Erythroblast (primary cell): ENCODE measurements at regions not wholly inside any gene's neighbourhood (a gene's known extent, or its start where the extent isn't known, plus 50 kb on each side); places are given as distances from the start of the nearest gene placed in this dataset.

Experiments used
- DNase-seq, 2 experiments: peaks; one replicate each; lab custom pipeline; 2025; lab: John Stamatoyannopoulos, UW
- GATA1 ChIP-seq: IDR thresholded peaks from 2 replicates; pipeline ENCODE4 v1.6.1; 2011; ENCODE audit warnings: low read depth, mild to moderate bottlenecking, control low read depth, low read length, moderate library complexity
- POLR2A ChIP-seq: IDR thresholded peaks from 2 replicates; pipeline ENCODE4 v1.6.1; 2011; ENCODE audit warnings: mild to moderate bottlenecking, low read length

DNA sequence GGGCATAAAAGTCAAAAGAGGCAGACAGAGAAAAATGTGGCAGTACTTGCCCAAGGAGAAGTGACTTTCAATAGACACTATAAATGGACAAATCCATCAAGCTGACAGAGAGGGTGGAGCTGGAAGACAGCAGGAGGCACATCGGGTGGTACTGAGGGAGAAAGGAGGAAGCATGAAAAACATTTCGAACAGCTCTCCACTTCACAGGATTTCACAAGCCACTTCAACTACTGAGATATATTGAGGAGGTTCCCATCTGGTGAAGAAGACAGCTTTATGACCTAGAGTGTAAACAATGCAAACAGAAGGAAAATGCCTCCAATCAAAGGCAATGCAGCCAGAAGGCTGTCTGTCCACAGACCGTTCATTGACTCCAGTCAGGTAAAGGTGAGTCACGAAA, 259.4 kb upstream of the ECI2 start:
- TF ChIP-seq GATA1: no peak
- TF ChIP-seq POLR2A: no peak
- DNase-seq: no peak

DNA sequence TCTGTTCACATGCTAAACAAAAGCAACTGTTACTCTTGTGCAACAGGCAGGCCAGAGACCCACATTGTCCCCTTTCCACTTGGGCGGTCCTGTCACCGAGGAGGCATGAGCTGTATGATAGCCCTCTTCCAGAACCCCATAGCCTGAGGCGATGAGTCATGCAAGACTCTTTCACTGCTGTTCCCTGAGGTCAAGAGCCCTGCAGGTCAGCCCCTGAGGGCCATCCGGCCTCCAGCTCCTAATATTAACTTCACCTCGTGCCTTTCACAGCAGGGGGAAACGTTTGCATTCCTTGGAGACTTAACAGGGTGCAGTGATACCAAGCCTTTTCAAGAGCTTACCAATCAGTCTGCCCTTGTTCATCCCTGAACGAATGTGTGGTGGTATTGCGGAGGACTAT, 253.3 kb upstream of the ECI2 start:
- TF ChIP-seq POLR2A: no peak
- TF ChIP-seq GATA1: no peak
- DNase-seq: no peak

DNA sequence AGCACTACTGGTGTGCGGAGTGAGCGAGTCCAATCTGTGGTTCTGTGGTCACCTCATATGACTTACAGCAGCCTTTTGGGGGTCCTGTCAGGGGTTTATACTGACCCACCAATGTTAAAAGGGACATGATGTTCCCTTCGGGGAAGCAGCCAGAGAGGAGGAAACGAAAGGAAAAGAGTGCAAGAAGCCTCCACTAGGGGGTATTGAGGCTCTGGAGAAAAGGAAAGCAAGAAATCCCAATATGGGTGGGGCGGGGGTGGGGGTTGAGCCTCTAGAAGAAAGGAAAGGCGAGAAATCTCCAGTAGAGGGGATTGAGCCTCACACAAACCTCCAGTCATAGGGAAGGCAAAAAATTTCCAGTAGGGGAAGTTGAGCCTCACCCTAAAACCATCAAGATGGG, 249.3 kb upstream of the ECI2 start:
- no peak for DNase-seq
- no peak for TF ChIP-seq GATA1
- TF ChIP-seq POLR2A: no peak

DNA sequence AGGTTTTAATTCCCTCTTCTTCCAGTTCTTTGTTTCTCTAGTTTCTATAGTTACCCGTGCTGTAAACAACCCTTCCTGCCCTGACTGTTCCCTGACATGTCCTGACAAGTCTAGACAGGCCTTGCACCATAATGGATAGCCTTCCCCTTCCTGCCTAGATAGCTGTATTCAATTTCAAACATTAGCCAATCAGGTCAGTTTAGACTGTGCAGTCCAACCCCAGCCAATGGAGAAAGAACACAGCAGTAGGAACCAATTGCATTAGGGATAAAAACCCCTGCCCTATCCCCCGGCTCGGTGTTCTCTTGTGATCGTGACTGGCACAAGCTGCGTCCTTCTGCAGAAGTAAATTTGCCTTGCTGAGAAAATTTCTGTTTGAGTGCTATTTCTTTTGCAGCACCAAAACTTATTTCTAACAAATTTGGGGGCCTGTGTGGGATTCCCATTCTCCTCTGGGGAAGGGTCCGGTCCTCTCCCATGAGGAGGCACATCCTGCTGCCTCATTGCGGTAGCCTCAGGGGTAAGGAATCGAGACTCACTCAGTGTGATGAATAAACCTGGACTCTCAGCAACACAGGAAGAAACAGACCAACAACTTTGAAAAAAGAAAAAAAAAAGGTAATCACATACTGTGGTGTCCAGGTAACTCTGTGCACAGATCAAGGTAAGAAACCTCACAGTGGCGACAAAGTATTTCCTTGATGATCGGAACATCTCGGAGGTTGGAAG, 248.7 kb upstream of the ECI2 start:
- TF ChIP-seq GATA1: no peak
- no peak for DNase-seq

DNA sequence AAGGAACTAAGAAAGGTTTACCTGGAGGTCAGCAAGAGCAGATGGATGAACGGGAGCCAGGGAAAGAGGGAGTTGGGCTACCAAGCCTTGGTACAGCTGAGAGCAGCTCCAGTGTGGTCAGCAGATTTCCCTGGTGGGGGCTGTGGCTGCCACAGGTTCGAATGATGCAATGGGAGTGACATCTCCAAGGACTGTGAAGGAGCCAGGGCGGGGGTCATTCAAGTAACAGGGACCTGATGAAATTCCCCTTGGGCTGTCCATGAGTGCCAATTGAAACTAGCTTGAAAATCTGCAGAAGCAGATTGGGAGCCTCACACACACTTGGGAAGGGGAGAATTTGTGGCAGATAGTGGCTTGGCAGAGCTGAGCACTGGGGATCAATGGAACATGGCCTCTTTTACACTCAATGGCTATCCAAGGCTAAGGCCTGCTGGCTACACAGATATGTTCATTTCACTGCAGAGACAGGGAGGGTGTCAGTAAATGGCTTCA, 247.0 kb upstream of the ECI2 start:
- no peak for TF ChIP-seq POLR2A
- TF ChIP-seq GATA1: no peak
- DNase-seq: peak in 1 of 2 experiments; percentile 6

DNA sequence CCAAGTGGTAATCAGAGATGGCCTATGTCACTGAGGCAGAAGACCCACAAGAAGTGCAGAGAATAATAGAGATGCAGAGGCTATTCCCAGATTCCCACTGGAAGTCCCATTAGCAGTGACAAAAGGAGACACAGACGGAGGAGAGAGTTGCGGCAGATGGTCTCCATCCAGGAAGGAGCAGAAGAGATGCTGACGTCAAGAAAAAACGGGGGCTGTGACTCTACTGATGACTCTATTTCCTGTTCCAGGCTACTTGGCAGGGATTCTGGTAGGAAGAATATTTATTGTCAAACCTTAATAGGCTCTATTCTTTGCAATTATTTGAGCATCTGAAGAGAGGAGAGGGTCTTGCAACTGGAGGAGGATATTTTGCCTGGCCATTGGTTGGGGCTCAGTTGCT, 246.0 kb upstream of the ECI2 start:
- no peak for DNase-seq
- TF ChIP-seq POLR2A (no peak), GATA1 (no peak)

DNA sequence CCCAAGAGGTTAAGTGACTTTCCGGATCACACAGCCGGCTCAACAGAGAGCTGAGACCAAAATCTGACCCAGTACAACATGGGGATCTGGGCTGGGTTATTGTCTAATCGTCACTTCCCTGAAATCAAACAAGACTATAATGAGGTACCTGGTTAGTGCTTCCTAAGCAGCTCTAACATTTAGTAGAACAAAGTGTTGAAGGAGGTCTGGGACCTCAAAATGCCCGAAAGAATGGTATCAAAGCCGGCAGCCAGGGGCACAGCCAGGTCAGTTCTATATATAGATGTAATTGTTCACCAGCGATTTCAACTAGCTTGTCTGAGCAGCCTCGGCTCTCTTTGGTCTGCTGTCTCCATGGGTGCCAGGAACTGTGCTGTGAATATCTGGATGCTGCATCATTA, 245.5 kb upstream of the ECI2 start:
- TF ChIP-seq GATA1: no peak
- no peak for TF ChIP-seq POLR2A
- DNase-seq: no peak

DNA sequence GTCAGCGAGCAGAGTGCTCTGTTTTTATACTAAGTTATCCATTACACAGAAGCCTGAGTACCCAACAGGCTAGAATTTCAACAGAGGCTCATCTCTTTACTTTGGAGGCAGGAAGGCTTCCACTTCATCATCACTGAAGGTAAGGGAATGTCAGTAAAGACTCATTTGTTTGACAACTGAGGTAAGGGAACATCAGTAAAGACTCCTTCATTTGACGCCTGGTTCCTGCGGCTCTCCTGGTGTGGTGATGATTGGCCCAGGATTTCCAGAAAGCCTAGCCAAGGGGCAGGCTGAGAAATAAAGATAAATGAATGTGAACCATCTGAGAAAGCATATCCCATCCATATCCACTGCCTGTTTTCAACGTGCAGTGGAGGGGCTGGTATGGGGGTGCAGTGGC, 244.6 kb upstream of the ECI2 start:
- DNase-seq: no peak
- TF ChIP-seq GATA1 (no peak), POLR2A (no peak)

DNA sequence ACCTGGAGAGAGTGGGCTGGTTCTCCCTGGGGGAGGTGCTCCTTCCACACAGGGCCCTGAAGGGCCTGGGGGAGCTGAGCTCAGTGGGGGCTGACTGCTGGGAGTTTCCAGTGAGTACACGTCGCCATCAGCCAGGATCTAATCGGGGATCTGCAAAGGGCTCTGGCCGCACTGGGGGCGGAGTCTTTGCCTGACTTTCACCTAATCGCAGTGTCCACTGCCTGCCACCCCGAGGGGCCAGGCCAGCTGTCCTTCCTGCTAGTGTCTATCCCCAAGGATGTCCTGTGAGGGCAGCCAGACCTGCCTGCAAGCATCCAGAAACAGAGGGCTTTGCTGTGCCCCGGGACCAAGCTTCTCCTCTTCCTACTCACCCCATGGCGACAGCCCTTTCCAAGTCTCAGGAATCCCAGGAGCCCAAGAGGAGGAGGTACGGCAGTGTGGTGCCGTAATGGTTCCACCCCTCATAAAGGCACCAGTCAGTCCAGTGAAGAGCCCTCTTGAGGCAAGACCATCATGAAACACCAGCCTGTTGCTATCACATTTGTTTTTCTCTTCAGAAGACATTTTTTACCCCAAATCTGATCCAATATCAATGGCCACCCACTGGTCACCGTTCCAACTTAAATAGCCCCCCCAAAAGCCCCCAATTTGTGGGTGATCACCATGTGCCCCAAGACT, 243.1 kb upstream of the ECI2 start:
- no peak for DNase-seq
- TF ChIP-seq GATA1 (no peak), POLR2A (no peak)

DNA sequence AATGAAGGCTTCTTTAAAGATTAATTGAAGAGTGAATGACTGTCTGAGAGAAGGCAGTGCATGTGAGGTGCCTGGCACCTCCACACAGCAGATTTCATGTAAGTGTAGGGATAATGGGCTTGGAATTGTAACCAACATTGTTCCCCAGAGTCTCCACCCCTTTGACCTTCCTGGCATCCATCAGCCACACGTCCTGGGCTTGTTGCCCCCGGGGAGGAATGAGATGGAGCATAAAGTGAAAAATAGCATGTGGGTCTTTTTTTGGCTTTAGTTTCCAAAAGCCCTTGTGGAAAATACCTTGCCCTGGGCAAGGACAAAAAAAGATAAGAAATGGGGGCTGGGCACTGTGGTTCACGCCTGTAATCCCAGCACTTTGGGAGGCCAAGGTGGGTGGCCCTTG, 242.2 kb upstream of the ECI2 start:
- TF ChIP-seq POLR2A (no peak), GATA1 (no peak)
- DNase-seq: no peak

DNA sequence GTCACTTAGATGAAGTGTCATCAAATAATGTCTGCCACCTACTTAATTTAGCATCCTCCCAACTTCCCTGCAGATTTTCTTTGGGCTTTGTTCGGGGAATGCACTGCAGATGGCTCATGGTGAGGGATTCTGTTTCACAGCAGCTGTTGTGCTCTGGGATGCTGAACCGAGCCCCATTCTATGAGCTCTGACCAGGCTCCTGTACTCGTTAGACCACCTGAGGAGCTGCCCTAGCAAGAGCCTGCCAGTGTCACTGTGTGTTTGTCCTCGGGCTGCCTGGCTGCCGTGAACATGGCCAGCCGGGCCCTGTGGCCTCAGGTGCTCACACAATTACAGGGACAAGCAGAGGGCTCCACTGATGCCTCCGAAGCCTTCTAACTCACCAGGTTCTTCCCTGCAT, 238.8 kb upstream of the ECI2 start:
- TF ChIP-seq GATA1 (no peak), POLR2A (no peak)

DNA sequence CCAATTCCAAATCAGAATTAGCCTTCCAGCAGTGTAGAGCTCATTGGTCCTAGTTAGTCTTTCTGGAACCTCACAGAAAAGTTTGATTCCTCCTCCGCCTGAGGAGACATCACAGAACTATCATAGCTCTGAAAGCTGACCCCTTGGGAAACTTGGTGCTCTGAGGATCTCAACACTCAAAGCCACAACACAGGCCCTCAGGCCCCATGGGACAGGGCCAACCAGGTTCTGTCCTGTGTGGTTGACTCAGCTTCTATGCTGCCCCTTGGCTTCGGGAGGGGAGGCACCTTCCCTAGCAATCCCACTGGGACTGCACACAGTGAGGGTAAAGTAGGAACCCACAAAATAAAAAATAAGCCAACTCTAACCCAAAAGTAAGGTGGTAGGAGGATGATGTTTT, 237.5 kb upstream of the ECI2 start:
- DNase-seq: no peak
- TF ChIP-seq POLR2A (no peak), GATA1 (no peak)

More for the DNA sequence above, 238.8 kb upstream of the ECI2 start:
- no peak for DNase-seq

DNA sequence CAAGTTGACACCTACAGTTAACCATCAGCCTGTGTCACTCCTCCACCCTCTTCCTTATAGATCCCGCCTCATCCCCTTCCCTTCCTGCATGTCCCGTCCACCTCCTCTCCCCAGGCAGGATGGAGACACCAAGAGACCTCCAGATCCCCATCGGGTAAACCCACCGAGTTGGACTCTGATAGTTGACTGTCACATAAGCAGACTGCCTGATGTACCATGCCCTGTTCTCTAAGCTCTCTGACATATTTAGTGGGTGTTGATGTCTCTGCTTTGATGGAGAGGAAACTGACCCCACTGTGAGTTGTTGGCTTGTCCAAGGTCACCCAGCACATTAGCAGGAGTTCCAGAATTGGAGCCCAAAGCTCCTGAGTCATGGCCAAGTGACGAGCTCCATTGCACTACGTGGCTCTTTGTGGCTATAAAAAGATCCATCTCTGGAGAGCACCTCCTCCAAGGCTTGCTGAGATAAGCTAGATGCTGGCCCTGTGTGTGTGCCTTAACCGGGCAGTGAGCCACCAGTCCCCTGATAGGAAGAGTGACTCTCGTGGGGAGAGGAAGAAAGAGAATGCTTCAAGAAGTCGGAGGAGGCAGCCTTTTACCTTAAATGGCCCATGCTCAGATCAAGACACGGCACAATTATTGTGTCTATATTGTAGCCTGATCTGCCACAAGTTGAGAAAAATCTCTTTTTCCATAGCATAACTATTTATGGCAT, 236.0 kb upstream of the ECI2 start:
- peak; percentile 52 to 66 for DNase-seq
- no peak for TF ChIP-seq POLR2A
- TF ChIP-seq GATA1: no peak

DNA sequence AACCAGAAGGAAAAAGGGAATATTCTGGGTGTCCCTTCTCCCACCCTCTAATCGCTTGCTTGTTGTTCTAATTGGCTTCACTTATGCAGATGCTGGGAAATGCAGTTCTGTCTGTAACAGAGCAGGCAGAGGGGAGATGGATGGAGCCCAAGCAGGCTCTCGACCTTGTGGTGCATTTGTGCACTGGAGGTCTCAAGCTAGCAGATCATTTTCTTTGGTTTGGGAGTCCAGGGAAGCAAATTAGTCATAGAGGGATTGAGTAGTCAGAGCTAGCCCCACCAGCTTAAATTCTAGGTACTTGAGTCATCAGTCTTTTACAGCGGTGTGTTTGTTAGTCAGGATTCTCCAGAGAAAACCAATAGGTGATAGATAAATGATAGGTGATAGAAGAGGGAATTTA, 234.7 kb upstream of the ECI2 start:
- no peak for TF ChIP-seq POLR2A
- DNase-seq: no peak

DNA sequence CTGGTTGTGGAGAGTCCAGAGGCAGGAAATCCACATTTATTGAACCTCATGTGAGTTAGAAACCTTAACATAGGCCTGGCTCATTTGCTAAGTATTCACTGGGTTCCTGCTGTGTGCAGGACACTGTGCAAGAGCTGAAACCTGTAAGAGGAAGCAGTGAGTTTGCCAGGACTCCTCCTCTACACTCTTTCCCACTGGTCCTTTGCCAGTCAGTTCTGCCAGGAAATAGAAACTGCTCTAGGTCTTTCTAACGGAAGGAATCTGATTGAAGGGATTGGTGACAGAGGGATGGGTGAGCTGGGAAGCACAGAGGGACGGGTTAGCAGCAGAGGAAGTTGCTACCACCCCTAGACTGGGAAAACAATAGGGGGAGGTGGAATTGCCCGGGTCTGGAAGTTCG, 234.2 kb upstream of the ECI2 start:
- TF ChIP-seq GATA1 (no peak), POLR2A (no peak)
- DNase-seq: no peak
